ENCODE measurements at regions not wholly inside any gene's neighbourhood (a gene's known extent, or its start where the extent isn't known, plus 50 kb on each side); places are given as distances from the start of the nearest gene placed in this dataset.
"Not testable (repeated sequence)": the region's sequence is repeated elsewhere in the genome, so short reads cannot be mapped to it uniquely, and the experiment has no call there.

GRCh38 chr1:5733596-5733995 lies 258.6 kb downstream of the NPHP4 start:
- DNase-seq (ENCODE audit: low read depth), result no peak

DNA sequence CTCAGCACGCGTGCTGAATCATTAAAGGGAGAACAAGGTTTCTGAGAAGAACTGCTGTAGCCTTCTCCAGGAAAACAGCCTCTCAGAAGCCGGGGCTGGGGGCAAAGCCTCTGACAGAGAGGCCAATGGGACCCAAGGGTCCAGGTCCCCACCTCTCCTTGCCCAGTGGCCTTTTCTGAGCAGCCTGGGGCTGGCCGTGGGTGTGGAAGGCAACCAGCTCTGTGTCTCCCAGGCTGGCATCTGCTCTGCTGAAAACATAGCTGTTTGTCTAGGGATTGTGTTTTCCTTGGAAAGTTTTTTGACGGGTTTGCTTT lies 261.2 kb downstream of the NPHP4 start:
- DNase-seq (ENCODE audit: low read depth), result no peak

- no peak for DNase-seq (ENCODE audit: low read depth)
Measured at GRCh38 chr1:5730272-5731109, 261.7 kb downstream of the NPHP4 start.

DNA sequence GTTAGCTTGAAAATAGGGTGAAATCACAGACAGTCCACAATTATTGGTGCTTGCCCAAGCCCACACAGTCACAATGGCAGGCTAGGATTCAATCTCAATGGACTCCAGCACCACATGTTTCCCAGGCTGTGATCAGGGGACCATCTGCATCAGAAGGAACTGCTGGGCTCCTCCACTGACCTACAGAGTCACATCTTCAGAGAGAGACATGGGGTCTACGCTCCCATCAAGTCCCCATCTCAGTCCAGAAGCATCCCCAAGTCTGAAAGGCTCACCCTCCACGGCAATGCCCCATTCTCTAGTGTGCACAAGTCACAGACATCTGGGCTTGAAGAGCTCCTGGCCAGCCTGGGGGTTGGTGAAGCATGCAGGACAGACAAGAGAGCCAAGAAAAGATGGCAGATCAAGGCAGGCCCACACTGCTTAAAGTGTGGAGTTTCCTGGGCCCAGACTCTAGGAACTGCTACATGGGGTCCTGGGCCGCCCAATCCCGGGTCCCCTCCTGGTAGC lies 262.5 kb downstream of the NPHP4 start:
- DNase-seq (ENCODE audit: low read depth), result no peak

DNA sequence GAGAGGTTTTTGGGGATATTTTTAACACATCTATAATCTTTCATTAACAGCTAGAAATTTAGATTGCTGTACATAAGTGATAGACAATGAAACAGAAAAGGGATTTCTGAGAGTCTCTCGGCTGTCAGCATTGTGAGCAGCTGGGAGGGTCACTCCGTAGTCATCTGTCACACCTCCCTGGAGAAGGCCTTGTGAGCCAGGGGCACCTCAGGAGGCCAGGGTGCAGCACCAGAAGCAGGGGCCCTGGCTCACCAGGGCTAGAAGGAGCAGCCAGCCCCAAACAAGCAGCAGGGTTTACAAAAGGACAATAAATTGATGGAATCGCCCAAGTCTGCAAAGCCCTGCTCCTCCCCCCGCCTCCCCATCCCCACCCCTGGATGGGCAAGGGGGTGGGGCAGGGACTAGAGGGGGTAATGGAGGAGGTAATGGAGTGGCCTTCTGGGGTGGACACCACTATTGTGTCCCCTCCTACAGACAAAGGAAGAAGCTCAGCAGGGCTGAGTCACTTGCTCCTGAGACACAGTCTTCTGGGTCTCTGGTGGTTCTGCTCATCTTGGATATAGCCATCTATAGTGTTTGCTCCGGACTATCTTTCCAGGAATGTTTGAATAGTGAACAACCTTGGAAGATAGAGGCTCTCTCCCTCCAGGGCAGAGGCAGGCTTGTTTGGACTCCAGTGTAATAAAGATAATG lies 263.4 kb downstream of the NPHP4 start:
- no peak for DNase-seq (ENCODE audit: low read depth)

DNA sequence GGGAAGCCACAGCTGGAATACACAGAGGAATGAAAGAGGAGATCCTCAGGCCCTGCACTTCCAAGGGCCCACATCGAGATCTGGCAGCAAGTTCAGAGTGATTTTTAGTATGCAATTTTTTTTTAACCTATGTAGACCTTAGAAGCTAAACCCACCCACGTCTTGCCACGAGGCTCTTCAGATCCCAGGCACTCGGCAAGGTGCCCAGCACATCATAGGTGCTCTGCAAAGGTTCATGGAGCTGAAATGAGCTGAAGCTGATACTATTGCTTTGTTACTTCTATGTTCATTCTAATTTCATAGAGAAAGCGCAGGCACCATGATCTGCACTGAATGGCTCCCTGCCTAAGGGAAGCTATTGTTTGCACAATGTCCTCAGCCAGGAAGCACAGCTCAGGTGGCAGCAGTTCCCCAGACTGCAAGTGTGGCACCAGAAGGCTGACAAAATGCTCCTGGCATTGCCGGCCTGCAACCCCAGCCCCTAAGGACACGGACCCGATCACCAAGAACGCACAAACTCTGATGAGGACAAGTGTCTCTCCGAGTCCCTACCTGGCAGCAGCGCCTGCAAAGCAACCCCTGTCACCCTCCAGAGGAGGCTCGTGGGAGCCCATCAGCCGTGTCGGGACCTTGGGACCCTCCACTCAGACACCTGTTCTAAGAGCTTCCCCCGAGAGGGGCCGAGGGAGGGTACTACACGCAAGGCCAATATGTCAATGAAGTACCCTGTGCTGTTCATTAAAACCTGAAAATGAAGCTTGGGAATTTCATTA lies 264.2 kb downstream of the NPHP4 start:
- DNase-seq (ENCODE audit: low read depth), result no peak

GRCh38 chr1:5727191-5727590 lies 265.0 kb downstream of the NPHP4 start:
- no peak for DNase-seq (ENCODE audit: low read depth)

DNA sequence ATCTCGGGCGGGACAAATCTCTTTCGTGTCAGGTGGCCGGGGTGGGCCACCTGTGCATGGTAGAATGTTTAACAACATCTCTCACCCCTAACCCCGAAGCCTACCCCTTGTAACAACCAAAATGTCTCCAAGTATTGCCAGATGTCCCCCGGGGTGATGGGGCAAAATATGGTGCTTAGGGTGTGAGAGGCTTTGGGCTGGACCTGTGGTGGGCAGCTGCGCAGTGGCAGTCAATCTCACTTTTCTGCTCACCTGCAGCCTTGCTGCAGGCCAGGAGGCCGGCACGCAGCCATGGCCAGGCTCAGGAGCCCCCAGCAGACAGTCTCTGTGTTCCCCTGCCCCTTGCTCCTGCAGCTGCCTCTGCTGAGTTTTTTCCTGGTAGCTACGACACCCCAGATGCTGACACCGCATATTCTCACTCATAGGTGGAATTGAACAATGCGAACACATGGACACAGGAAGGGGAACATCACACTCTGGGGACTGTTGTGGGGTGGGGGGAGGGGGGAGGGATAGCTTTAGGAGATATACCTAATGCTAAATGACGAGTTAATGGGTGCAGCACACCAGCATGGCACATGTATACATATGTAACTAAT lies 265.5 kb downstream of the NPHP4 start:
- not testable (repeated sequence) for DNase-seq (ENCODE audit: low read depth)

DNA sequence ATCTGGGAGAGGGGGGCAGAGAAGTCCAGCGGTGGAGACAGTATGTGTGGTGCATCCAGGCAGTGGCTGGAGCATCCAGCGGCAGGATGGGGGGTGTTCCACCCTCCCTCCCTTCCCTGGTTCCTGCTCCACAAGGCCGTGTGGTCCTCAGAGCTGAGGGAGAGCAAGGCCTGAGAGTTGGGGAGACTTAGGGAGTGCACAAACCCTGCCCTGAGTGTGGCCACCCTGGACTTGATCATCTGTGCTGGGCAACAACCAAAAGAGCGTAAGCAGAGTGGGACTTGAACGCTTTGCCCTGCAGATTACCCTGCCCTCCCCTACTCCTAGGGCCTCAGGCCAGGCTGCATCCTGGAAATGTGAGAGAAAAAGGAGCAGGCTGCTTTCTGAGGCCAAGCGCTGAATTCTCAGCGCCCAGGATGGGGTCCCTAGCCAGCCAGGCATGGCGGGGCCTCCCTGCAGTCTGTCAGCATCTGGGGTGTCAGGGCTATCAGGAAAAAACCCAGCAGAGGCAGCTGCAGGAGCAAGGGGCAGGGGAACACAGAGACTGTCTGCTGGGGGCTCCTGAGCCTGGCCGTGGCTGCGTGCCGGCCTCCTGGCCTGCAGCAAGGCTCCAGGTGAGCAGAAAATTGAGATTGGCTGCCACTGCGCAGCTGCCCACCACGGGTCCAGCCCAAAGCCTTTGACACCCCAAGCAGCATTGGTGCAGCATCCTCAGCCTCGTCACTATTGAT lies 266.2 kb downstream of the NPHP4 start:
- no peak for DNase-seq (ENCODE audit: low read depth)

GRCh38 chr1:5725406-5725805 lies 266.8 kb downstream of the NPHP4 start:
- no peak for DNase-seq (ENCODE audit: low read depth)

- DNase-seq (ENCODE audit: low read depth), result no peak
Measured at GRCh38 chr1:5724847-5725246, 267.4 kb downstream of the NPHP4 start.

GRCh38 chr1:5722635-5723164 lies 269.5 kb downstream of the NPHP4 start:
- DNase-seq (ENCODE audit: low read depth), result no peak

- no peak for DNase-seq (ENCODE audit: low read depth)
Measured at GRCh38 chr1:5721634-5722215, 270.5 kb downstream of the NPHP4 start.

DNA sequence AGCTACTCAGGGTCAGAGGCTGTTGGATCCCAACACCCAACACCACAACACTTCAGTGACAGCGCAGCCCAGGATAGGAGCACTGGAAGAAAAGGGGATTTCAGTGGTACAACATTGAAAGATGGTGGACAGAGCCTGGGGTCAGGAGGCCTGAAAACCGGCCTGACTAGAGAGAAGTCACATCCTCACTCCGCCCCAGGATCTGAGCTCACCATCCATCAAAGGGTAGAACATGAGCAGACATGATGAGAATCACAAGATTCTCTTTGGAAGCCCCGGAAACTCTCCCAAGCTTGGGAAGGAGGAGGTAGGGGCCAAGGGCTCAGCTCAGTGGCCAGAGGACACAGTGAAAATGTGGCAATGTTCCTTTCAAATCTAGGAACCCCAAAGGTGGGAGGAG lies 271.3 kb downstream of the NPHP4 start:
- no peak for DNase-seq (ENCODE audit: low read depth)

GRCh38 chr1:5720484-5720883 lies 271.7 kb downstream of the NPHP4 start:
- no peak for DNase-seq (ENCODE audit: low read depth)

- DNase-seq (ENCODE audit: low read depth), result no peak
Measured at GRCh38 chr1:5720045-5720444, 272.2 kb downstream of the NPHP4 start.

DNA sequence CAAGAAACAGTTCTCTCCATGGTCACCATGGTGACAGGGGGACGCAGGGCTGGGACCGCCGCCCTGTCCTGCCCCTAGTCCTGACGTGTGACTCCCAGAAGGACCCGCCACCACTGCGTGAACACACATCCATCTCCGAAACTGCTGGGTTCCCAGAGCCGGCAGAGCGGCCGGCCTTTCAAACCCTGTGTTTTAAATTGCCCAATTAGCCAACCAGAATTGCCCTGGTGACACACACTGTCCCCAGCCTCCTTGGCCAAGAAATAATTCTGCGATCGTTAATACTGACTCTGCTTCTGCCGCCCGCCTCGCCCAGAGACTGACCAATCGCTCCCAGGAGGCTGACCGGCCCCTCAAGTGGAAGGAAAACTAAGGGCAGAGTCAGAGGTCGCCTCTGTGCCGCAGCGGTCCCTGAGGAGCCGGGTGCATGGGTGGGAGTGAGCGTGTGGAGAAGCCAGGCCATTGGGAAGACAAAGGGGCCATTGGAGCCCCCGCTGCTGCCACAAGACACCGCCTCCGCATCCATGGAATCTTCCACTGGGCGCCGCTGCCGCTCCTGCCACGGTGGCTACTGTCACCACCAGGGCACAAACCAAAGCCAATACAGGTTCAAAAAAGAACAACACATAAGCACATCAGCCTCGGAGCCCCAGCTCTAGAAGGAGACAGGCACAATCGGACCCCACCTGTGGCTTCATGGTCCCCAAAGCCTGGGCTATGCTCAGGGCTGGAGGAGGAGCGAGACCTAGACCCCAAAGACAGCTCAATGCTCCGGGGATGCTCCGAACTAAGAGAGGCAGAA lies 273.2 kb downstream of the NPHP4 start:
- no peak for DNase-seq (ENCODE audit: low read depth)

DNA sequence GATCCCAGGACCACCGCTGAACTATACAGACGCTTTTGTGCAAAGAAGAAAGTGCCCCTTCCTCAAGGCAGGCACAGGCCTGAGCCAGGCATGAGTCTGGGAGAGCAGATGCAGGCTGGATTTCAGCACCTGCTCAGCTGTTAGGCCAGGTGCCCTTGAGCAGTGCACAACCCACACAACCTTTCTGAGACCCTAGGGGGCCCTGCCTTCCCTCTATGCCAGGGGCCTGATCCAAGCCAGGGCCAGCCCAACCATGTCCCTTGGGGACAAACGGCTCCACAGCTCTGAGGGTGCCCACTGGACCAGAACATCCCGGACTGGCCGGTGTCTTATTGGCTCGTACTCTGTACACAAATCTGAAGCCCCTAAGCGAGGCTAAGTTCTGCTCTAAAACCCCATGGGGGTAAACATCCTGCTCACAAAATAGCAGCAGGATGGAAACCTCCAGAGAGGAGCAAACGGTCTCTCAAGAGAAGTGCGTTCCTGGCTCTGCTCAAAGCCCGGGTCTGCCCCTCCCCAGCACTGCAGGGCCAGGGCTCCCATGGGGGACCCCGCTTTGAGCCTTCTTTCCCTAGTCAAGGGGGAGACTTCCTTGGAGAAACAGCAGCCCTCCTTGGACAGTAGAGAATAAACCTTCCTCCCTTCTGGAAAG lies 275.1 kb downstream of the NPHP4 start:
- no peak for DNase-seq (ENCODE audit: low read depth)

DNA sequence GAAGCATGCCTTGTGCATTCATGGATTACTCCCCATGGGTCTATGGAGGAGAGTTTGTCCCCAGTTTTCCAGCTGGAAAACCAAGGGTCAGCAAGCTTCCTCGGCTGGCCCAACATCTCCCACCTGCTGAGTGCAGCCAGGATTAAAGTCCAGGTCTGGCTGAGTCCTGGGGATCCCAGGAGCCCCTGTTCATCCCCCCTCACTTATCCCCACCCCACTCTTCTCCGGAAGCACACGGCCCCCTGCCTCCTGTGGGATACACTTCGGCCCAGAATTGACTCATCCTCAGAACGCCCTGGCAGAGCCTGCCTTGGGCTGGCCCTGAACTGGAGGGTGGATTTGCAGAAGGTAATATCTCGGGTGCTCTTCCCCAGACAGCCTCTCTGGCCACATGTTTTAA lies 276.1 kb downstream of the NPHP4 start:
- DNase-seq (ENCODE audit: low read depth), result no peak

Data from ELR (cell line).